Adrenal gland (tissue), 9 donors: ENCODE measurements at regions not wholly inside any gene's neighbourhood (a gene's known extent, or its start where the extent isn't known, plus 50 kb on each side); places are given as distances from the start of the nearest gene placed in this dataset.

ENCODE experiments used
- DNase-seq, 7 donors: peaks; one replicate each; pipeline ENCODE4 v3.0.0-alpha.2; 2019 to 2020
- H3K27ac ChIP-seq, 5 donors: fragments of 200-600 bp; sonication (generic) in 4 of 5; 1 replicate in 3 of 5; 2 replicates in 2 of 5; pipeline versions ENCODE4 v1.5.1 to v1.8.0; 2016 to 2020; ENCODE audit warnings: mild to moderate bottlenecking in 1 of 5
- H3K27me3 ChIP-seq: fragments of 200-600 bp; 2 replicates; pipeline ENCODE4 v1.8.0; 2021
- H3K36me3 ChIP-seq, 2 donors: fragments of 200-600 bp; replicated peaks in 1 of 2; 1 replicate in 1 of 2; 2 replicates in 1 of 2; pipeline versions ENCODE4 v1.5.1 to v1.8.0; 2018 to 2022
- H3K4me1 ChIP-seq, 2 donors: fragments of 200-600 bp; replicated peaks in 1 of 2; 1 replicate in 1 of 2; 2 replicates in 1 of 2; pipeline versions ENCODE4 v1.5.1 to v1.8.0; 2018 to 2021
- H3K4me3 ChIP-seq, 4 donors: fragments of 200-600 bp; sonication (generic) in 3 of 4; one replicate each; pipeline ENCODE4 v1.5.1; 2016 to 2018
- H3K9me3 ChIP-seq, 3 donors: fragments of 200-600 bp; sonication (generic) in 1 of 3; replicated peaks in 1 of 3; 1 replicate in 2 of 3; 2 replicates in 1 of 3; pipeline versions ENCODE4 v1.5.1 to v1.8.0; 2016 to 2021
- POLR2A ChIP-seq, 2 donors: fragments of 450-650 bp; IDR thresholded peaks; one replicate each; pipeline ENCODE4 v1.6.1; 2017; ENCODE audit warnings: antibody characterized with exemption in 2 of 2, mild to moderate bottlenecking in 2 of 2, moderate library complexity in 1 of 2
- WGBS, 4 donors: extraction: QIAGEN DNeasy Blood & Tissue Kit in 2 of 4; methylation state at CpG; one replicate each; pipeline versions ENCODE4 v1.1.5 to v1.1.7; 2013 to 2017; 5-methylcytosine and 5-hydroxymethylcytosine counted together
- intact Hi-C, 2 donors: fragments of 100-400 bp; cut with DNase I; formaldehyde crosslinking; loops; one replicate each; pipeline versions ENCODE4 v1.14.1 to v1.15.0; 2022 to 2023
- TF ChIP-seq, protein P1 (sequence below), 6 experiments: fragments of 450-650 bp in 4 of 6; fragments of 200-600 bp in 2 of 6; sonication (generic) in 1 of 6; IDR thresholded peaks; 1 replicate in 5 of 6; 2 replicates in 1 of 6; pipeline versions ENCODE4 v1.5.1 to v1.8.0; 2016 to 2021; ENCODE audit warnings: antibody characterized with exemption in 6 of 6, mild to moderate bottlenecking in 2 of 6, moderate library complexity in 1 of 6
- donor health status: healthy with polysubstance abuse.
- donor health status: Bipolar disorder and iron deficiency.
- donor health status: DM: yes; HTN: yes; CAD: no.
- donor health status: DM: no; HTN: no; CAD: no.
- donor health status: DM: no; HTN: no; CAD: no.

DNA sequence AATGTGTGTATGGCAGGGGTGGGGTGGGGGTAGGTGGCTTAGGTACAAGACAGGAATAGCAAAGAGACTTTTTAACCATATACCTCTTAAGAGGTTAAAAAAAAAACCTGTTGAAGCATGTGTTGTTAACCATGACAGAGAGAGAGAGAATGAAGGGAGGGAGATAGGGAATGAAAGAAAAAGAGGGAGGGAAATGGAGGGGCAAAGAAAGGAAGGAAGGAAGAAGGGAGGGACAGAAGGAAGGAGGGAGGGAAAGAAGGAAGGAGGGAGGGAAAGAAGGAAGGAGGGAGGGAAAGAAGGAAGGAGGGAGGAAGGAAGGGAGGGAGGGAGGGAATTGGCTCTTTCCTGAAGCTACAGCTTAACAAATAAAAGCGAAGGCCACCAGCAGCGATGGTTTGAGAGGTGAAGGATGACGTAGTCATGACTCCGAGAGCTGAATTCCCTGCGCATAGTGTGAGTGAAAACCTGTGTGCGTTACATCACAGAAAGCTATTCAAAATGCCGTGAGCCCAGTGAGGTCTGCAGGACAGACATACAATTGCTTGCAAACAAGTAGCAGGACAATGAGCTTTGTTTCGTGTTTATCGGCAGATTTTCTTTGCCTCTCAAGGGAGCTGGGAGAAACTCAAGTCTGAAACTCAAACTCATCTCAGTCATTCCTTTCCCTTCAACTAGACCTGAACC lies 88.6 kb upstream of the NEDD9 start:
- no peaks in the 10 kb centered on the region for H3K36me3 ChIP-seq
- H3K27me3 ChIP-seq: no peaks in the 10 kb centered on the region
- no peak overlapping the region for H3K27ac ChIP-seq
- WGBS, 4 donors: 79 to 88% (median 82%) methylated on average over 9 of the region's 9 CpGs
- H3K4me3 ChIP-seq: no peak overlapping the region
- intact Hi-C loops: no loop called here
- no peak for DNase-seq
- no peaks in the 10 kb centered on the region for H3K9me3 ChIP-seq
- TF ChIP-seq, protein P1, sequence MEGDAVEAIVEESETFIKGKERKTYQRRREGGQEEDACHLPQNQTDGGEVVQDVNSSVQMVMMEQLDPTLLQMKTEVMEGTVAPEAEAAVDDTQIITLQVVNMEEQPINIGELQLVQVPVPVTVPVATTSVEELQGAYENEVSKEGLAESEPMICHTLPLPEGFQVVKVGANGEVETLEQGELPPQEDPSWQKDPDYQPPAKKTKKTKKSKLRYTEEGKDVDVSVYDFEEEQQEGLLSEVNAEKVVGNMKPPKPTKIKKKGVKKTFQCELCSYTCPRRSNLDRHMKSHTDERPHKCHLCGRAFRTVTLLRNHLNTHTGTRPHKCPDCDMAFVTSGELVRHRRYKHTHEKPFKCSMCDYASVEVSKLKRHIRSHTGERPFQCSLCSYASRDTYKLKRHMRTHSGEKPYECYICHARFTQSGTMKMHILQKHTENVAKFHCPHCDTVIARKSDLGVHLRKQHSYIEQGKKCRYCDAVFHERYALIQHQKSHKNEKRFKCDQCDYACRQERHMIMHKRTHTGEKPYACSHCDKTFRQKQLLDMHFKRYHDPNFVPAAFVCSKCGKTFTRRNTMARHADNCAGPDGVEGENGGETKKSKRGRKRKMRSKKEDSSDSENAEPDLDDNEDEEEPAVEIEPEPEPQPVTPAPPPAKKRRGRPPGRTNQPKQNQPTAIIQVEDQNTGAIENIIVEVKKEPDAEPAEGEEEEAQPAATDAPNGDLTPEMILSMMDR (IDR thresholded peaks at IDR 0.05): no peak
- TF ChIP-seq POLR2A (IDR thresholded peaks at IDR 0.05): no peak
- peaks cover 0 to 15% of the 10 kb centered on the region in 2 donors for H3K4me1 ChIP-seq

DNA sequence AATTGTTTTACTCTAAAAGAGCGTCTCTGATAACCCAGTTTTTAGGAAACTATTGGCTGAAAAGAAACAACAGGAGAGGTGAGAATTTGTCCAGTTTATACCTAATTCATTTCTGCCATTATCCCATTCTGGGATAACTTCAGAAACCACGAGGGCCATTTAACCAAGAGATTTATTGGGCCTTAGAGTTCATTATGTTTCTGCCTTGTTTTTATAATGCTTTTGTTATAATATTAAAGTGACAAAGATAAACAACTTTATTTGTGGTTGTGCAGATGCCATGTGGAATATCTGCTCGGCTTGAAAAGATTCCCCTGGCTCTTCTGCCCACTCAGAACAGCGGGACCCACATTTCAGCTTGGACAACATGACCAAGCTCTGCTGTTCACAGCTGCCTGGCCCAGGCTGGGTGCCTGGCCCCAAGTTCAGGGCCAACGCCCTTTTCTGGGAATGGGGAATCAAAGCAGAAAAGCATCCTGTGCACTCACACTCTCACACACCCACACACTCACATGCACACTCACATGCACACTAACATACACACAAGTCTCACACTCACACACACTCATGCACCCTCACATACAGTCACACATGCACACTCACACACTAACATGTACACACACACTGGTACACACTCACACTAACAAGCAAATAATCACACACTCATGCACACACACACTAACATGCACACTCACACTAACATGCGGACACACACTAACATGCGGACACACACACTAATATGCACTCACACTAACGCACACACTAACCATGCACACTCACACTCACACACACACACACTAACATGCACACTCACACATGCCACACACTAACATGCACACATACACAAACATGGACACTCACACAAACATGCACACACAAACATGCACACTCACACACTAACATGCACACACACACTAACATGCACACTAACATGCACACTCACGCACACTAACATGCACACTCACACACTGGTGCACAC lies 86.7 kb upstream of the NEDD9 start:
- Histone ChIP-seq H3K4me3 (no peak overlapping the region), H3K27me3 (no peaks in the 10 kb centered on the region), H3K27ac (peak overlapping the region in 2 of 5 donors; percentile 25 to 51), H3K36me3 (no peaks in the 10 kb centered on the region), H3K4me1 (peaks cover 0 to 15% of the 10 kb centered on the region in 2 donors), H3K9me3 (no peaks in the 10 kb centered on the region)
- TF ChIP-seq, protein P1 (IDR thresholded peaks at IDR 0.05): no peak
- TF ChIP-seq POLR2A (IDR thresholded peaks at IDR 0.05): no peak
- 66 to 83% (median 75%) methylated on average over 8 to 9 of the region's 9 CpGs for WGBS, 4 donors
- DNase-seq: no peak
- intact Hi-C loops: no loop called here

DNA sequence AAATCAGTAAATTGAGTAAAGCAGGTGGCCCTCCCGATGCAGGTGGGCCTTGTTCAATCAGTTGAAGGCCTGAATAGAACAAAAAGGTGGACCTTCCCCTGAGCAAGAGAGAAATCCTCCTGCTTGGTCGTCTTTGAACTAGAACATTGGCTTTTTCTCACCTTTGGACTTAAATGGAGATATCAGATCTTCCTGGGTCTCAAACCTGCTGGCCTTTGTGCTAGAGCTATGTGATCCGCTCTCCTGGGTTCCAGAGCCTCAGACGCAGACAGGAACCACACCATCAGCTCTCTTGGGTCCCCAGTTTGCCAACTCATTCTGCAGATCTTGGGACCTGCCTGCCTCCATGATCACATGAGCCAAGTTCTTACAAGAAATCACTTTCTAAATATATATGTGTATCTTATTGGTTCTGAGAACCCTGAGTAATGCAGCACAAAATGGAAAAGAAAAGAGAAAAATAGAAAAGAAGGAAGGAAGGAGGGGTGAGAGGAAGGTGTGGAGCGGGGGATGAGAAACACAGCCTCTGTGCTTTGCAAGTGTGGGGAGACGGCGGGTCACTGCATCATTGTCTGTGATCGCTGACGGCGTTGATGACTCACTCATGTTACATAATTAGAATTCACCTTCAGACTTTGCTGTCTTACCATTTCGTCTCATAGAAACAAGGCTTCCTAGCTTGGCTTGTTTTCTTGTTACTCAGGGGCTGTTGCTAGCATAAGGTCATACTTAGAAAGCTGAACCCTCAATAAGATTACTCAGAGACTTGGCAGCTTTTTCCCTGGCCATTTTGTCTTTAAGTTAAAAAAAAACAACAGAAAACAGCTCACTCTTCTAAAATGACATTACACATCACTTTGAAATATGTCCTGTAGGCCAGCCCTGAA lies 85.7 kb upstream of the NEDD9 start:
- TF ChIP-seq, protein P1 (IDR thresholded peaks at IDR 0.05): no peak
- peak in 1 of 2 donors; percentile 21 for TF ChIP-seq POLR2A (IDR thresholded peaks at IDR 0.05)
- peak overlapping the region in 3 of 5 donors; percentile 25 to 51 (median 46) for H3K27ac ChIP-seq
- WGBS, 4 donors: 43 to 54% (median 49%) methylated on average over 11 of the region's 11 CpGs
- no peak overlapping the region for H3K4me3 ChIP-seq
- intact Hi-C loops: no loop called here
- DNase-seq: peak; percentile 39 to 83 (median 70)
- no peaks in the 10 kb centered on the region for H3K27me3 ChIP-seq
- H3K9me3 ChIP-seq: no peaks in the 10 kb centered on the region
- H3K4me1 ChIP-seq: peaks cover 0 to 15% of the 10 kb centered on the region in 2 donors
- no peaks in the 10 kb centered on the region for H3K36me3 ChIP-seq
